SK-N-SH (cell line): ENCODE measurements at regions not wholly inside any gene's neighbourhood (a gene's known extent, or its start where the extent isn't known, plus 50 kb on each side); places are given as distances from the start of the nearest gene placed in this dataset.

Experiments
- CTCF ChIA-PET: fragments of 300-600, 350-600 bp; formaldehyde crosslinking; extraction: SDS; loops from one replicate; lab custom pipeline; 2021; lab: Yijun Ruan, JAX
- POLR2A ChIA-PET: fragments of 350-600 bp; sonication (Branson Sonifier 250); formaldehyde crosslinking; extraction: SDS; loops from one replicate; lab custom pipeline; 2020; ENCODE audit warnings: antibody characterized with exemption, inconsistent platforms; lab: Yijun Ruan, JAX
- DNase-seq: peaks from one replicate; pipeline ENCODE4 v3.0.0; 2012
- H2AFZ ChIP-seq: fragments of 200-600 bp; sonication (generic); 2 replicates; pipeline ENCODE4 v1.8.1; 2016; ENCODE audit warnings: antibody characterized with exemption, mild to moderate bottlenecking, low read depth
- H3F3A ChIP-seq: fragments of 200-600 bp; sonication (generic); replicated peaks from 2 replicates; pipeline ENCODE3; 2016; ENCODE audit warnings: antibody characterized with exemption, mild to moderate bottlenecking; ENCODE audit not compliant: insufficient read depth
- H3K27ac ChIP-seq, 2 experiments: fragments of 200-500 bp in 1 of 2; fragments of 200-600 bp in 1 of 2; sonication (Bioruptor generic) in 1 of 2; sonication (generic), shearing (Covaris generic) in 1 of 2; 2 replicates each; pipeline versions ENCODE4 v1.5.1 to v1.6.1; 2014 to 2016; ENCODE audit warnings: low read depth in 2 of 2, inconsistent platforms in 1 of 2, low read length in 1 of 2, mild to moderate bottlenecking in 1 of 2, mixed read lengths in 1 of 2
- H3K27me3 ChIP-seq: fragments of 200-600 bp; sonication (generic), shearing (Covaris generic); 2 replicates; pipeline ENCODE4 v1.6.1; 2016; ENCODE audit warnings: mixed run types; ENCODE audit not compliant: insufficient read depth
- H3K36me3 ChIP-seq, 2 experiments: fragments of 200-500 bp in 1 of 2; fragments of 200-600 bp in 1 of 2; sonication (Bioruptor generic) in 1 of 2; sonication (generic) in 1 of 2; replicated peaks in 1 of 2; 2 replicates each; pipeline versions ENCODE3 to v1.5.1; 2014 to 2016; ENCODE audit warnings: low read length in 1 of 2, mild to moderate bottlenecking in 1 of 2; ENCODE audit not compliant: insufficient read depth in 2 of 2, control insufficient read depth in 1 of 2
- H3K4me1 ChIP-seq, 2 experiments: fragments of 200-500 bp in 1 of 2; fragments of 200-600 bp in 1 of 2; sonication (Bioruptor generic) in 1 of 2; sonication (generic), shearing (Covaris generic) in 1 of 2; 2 replicates each; pipeline versions ENCODE4 v1.5.1 to v1.6.1; 2014 to 2016; ENCODE audit warnings: low read depth in 1 of 2, low read length in 1 of 2, mixed run types in 1 of 2; ENCODE audit not compliant: insufficient read depth in 2 of 2, control insufficient read depth in 1 of 2
- H3K4me2 ChIP-seq: fragments of 200-600 bp; sonication (generic), shearing (Covaris generic); 2 replicates; pipeline ENCODE4 v1.6.1; 2017; ENCODE audit warnings: mixed run types
- H3K4me3 ChIP-seq, 2 experiments: fragments of 200-500 bp in 1 of 2; fragments of 200-600 bp in 1 of 2; sonication (Bioruptor generic) in 1 of 2; sonication (generic), shearing (Covaris generic) in 1 of 2; 2 replicates each; pipeline versions ENCODE4 v1.5.1 to v1.8.1; 2014 to 2016; ENCODE audit warnings: low read depth in 2 of 2, inconsistent platforms in 1 of 2, low read length in 1 of 2, mild to moderate bottlenecking in 1 of 2, mixed read lengths in 1 of 2, moderate library complexity in 1 of 2
- H3K79me2 ChIP-seq: fragments of 200-600 bp; sonication (generic); 2 replicates; pipeline ENCODE4 v1.8.1; 2017; ENCODE audit warnings: mild to moderate bottlenecking; ENCODE audit not compliant: insufficient read depth
- H3K9ac ChIP-seq: fragments of 200-600 bp; sonication (generic); 2 replicates; pipeline ENCODE4 v1.6.1; 2017; ENCODE audit warnings: mixed run types
- H3K9me2 ChIP-seq: fragments of 200-600 bp; sonication (generic); 2 replicates; pipeline ENCODE4 v1.6.1; 2017; ENCODE audit warnings: mixed run types
- H3K9me3 ChIP-seq: fragments of 200-600 bp; sonication (generic); 2 replicates; pipeline ENCODE4 v1.6.1; 2017; ENCODE audit warnings: mixed run types, mild to moderate bottlenecking, moderate library complexity
- H4K20me1 ChIP-seq: fragments of 200-600 bp; sonication (generic); 2 replicates; pipeline ENCODE4 v1.6.1; 2017; ENCODE audit warnings: mild to moderate bottlenecking, mixed run types; ENCODE audit not compliant: insufficient read depth
- EZH2phosphoT487 ChIP-seq: fragments of 200-600 bp; sonication (generic); IDR thresholded peaks from 2 replicates; pipeline ENCODE4 v1.6.1; 2017; ENCODE audit warnings: low read depth, mixed run types, mild to moderate bottlenecking, antibody characterized with exemption, moderate library complexity, borderline replicate concordance
- FOXM1 ChIP-seq: IDR thresholded peaks from 2 replicates; pipeline ENCODE4 v1.4.0; 2012; ENCODE audit warnings: low read depth, mild to moderate bottlenecking
- GABPA ChIP-seq: IDR thresholded peaks from 2 replicates; pipeline ENCODE4 v1.4.0; 2012; ENCODE audit warnings: low read depth, mild to moderate bottlenecking
- GATA2 ChIP-seq: sonication (generic); formaldehyde crosslinking; IDR thresholded peaks from 2 replicates; pipeline ENCODE4 v1.5.0; 2020; ENCODE audit warnings: mild to moderate bottlenecking, missing genetic modification reagents
- IRF3 ChIP-seq: fragments of 150-350 bp; IDR thresholded peaks from 2 replicates; pipeline ENCODE4 v1.6.1; 2016; ENCODE audit warnings: mild to moderate bottlenecking, low read depth, low read length
- JUND ChIP-seq: IDR thresholded peaks from 2 replicates; pipeline ENCODE4 v1.4.0; 2012
- MEF2A ChIP-seq: IDR thresholded peaks from 2 replicates; pipeline ENCODE4 v1.4.0; 2012; ENCODE audit warnings: low read depth, borderline replicate concordance
- MXI1 ChIP-seq: IDR thresholded peaks from 2 replicates; pipeline ENCODE4 v1.6.1; 2012; ENCODE audit warnings: mild to moderate bottlenecking, low read depth, low read length, improper control_type of control experiment
- NRF1 ChIP-seq: IDR thresholded peaks from 2 replicates; pipeline ENCODE4 v1.6.1; 2012; ENCODE audit warnings: low read depth, mild to moderate bottlenecking, low read length
- REST ChIP-seq: IDR thresholded peaks from 2 replicates; pipeline ENCODE4 v1.6.1; 2012; ENCODE audit warnings: mild to moderate bottlenecking, low read depth, low read length, moderate library complexity
- RFX5 ChIP-seq: IDR thresholded peaks from 2 replicates; pipeline ENCODE4 v1.6.1; 2012; ENCODE audit warnings: mild to moderate bottlenecking, improper control_type of control experiment, low read length
- RXRA ChIP-seq: IDR thresholded peaks from 2 replicates; pipeline ENCODE4 v1.4.0; 2012; ENCODE audit warnings: low read depth, mild to moderate bottlenecking, borderline replicate concordance
- TAF1 ChIP-seq: IDR thresholded peaks from 2 replicates; pipeline ENCODE4 v1.6.1; 2012; ENCODE audit warnings: low read depth, mild to moderate bottlenecking, low read length, moderate library complexity, borderline replicate concordance
- TEAD4 ChIP-seq: IDR thresholded peaks from 2 replicates; pipeline ENCODE4 v1.4.0; 2012; ENCODE audit warnings: mild to moderate bottlenecking, borderline replicate concordance; ENCODE audit not compliant: insufficient read depth
- USF1 ChIP-seq: IDR thresholded peaks from 2 replicates; pipeline ENCODE4 v1.4.0; 2012; ENCODE audit warnings: low read depth, borderline replicate concordance
- YY1 ChIP-seq: IDR thresholded peaks from 2 replicates; pipeline ENCODE4 v1.4.0; 2012; ENCODE audit warnings: low read depth, mild to moderate bottlenecking
- WGBS: methylation state at CpG from one replicate; pipeline ENCODE4 v1.1.6; 2017; ENCODE audit warnings: low lambda C conversion rate; 5-methylcytosine and 5-hydroxymethylcytosine counted together

GRCh38 chr6:20020526-20020925 lies 183.4 kb downstream of the ID4 start:
- no peaks in the 10 kb centered on the region for H3K9me2 ChIP-seq
- POLR2A ChIA-PET, result no interaction called here
- WGBS, result 7% methylated on average over 1 of the region's 1 CpG

More at GRCh38 chr6:20020526-20020925, 183.4 kb downstream of the ID4 start:
- H3F3A ChIP-seq, result no peaks in the 10 kb centered on the region
- no peaks in the 10 kb centered on the region for H4K20me1 ChIP-seq
- TF ChIP-seq RXRA (no peak), MEF2A (no peak), GATA2 (no peak), TAF1 (no peak), USF1 (no peak), EZH2phosphoT487 (no peak), REST (no peak), NRF1 (no peak), TEAD4 (no peak), MXI1 (no peak), RFX5 (no peak), FOXM1 (no peak), IRF3 (no peak), GABPA (no peak), YY1 (no peak), JUND (no peak)
- CTCF ChIA-PET, result no interaction called here
- H2AFZ ChIP-seq, result no peak overlapping the region
- H3K4me1 ChIP-seq, result no peaks in the 10 kb centered on the region
- H3K4me3 ChIP-seq, result no peak overlapping the region
- no peak overlapping the region for H3K9ac ChIP-seq
- DNase-seq, result no peak
- no peaks in the 10 kb centered on the region for H3K27me3 ChIP-seq
- H3K27ac ChIP-seq, result no peak overlapping the region
- H3K79me2 ChIP-seq, result no peaks in the 10 kb centered on the region
- no peaks in the 10 kb centered on the region for H3K9me3 ChIP-seq
- H3K36me3 ChIP-seq, result no peaks in the 10 kb centered on the region
- no peak overlapping the region for H3K4me2 ChIP-seq
